ENCODE measurements at regions not wholly inside any gene's neighbourhood (a gene's known extent, or its start where the extent isn't known, plus 50 kb on each side); places are given as distances from the start of the nearest gene placed in this dataset.
A peak's percentile ranks its signal among the peaks of the same experiment; 100 is the strongest.

DNA sequence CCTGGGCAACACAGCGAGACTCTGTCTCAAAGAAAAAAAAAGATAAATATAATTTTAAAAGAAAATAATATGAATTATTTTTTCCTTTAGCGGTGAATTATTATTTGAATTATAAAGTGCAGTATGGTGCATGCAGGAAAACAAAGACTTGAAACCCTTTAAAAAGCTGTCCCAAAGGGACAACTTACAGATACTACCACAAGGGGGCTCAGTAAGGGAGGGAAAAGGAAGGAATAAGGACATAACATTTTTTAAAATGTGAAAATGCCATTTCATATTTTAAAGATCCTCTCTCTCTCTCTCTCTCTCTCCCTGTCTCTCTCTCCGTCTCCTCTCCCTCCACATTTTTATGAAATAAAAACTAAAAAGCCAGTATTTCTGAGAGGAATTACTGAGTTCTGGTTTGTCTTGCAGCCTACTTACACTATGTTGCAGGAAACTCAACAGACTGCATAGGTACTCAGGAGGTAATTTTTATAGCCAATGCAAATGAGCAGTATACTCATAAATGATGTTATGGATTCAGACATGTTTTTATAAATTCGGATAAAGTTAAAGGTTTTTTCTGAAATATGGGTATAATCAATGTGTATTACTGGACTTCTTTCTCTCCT is 455.0 kb upstream of the GJE1 start:
- peak; percentile 17 for DNase-seq (ENCODE audit: low spot score)

DNA sequence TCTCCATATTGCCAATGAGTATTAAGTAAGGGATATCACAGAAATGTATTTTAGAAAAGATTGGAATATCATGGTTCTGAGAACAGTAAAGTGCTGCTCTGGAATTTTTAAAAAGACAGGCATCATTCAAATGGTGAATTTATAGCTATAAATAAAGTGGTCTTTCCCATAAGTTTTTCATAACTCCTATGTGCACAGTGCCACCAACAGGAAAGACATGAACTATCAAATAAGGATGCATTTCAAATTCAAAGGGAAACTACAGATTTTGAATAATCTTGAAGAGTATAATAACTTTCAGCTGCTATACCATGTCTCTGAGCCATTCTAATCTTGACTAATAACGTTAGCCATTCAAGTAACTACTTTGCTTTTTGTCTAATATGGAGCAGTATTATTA is 456.8 kb upstream of the GJE1 start:
- no peak for DNase-seq (ENCODE audit: low spot score)

GRCh38 chr6:141669141-141669540 is 463.6 kb upstream of the GJE1 start:
- no peak for DNase-seq (ENCODE audit: low spot score)

DNA sequence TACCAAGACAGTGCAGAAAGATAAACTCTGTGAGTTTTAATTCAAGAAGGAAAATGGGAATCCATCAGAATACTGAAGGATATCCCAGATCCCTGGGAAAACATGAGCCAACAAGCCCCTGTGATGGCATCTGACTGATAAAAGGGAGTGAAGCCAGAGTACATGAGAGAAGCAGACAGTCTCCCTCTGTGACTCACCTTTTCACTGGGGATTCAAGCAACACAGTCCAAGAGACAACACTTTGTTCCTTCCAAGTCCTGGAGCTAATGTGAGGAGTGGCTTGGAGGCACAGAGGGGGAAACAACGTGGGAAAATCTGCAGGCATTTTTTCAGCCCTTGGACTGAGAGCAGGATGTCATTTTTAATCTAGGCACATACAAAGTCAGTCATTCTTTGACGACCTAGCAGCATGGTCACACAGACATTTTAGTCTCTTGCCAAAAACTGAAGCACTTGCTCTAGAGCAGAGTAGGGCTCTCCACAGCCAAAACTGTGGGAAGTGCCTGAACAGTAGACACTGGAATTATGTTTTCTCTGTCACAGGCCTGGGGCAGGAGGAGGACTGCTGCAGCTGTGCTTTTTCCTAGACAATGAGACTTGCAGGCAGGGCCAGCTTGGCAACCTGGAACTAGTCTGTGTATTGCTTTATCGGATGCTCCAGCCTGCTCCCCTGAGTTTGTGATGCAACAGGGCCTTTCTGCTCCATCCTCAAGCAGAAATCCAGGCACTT is 465.0 kb upstream of the GJE1 start:
- DNase-seq (ENCODE audit: low spot score), result no peak

DNA sequence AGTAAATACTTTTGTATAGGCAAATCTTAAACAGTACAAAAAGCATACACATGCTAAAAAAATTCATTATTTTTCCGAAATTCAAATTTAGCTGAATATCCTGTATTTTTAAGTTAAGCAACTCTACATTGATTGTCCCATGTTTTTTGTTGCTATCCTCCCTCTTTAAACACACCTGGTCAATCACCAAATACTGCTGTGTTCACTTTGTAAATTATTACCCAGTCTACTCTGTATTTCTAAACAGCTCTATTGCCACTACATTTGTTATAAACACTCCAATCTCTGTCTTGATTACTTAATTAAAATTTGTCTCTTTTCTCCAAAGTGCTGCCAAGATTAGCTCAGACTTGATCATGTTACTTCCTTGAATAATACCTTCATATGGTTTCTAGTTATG is 466.5 kb upstream of the GJE1 start:
- no peak for DNase-seq (ENCODE audit: low spot score)

DNA sequence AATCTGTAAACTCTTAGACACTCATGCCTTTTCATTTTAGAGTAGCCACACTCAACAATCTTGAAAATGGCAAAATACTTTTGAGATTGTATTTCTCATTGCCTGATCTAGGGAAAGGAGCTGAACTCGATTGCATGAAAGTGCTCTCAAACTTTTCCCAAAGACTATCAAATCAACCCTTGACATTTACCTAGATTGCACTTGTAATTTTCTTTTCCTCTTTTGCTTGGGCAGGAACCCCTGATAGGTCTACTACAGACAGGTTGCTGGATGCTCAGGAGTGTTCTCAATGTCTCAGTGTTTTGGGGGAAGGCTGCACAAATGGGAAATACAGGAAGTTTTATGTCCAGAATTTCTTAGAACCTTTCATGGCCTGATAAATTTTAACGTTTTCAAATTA is 468.0 kb upstream of the GJE1 start:
- no peak for DNase-seq (ENCODE audit: low spot score)

DNA sequence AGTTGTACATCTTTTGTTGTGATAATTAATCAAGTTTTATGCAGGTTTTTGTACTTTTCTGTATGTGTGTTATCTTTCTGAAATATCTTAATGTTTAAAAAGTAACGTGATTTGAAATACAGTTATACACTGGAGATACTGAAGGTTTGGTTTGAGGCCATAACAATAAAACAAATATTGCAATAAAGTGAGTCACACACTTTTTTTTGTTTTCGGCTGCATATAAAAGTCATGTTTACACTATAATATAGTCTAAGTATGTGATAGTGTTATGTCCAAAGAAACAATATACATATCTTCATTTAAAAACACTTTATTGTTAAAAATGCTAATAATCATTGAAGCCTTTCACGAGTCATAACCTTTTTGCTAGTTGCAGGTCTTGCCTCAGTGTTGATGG is 473.1 kb upstream of the GJE1 start:
- no peak for DNase-seq (ENCODE audit: low spot score)

DNA sequence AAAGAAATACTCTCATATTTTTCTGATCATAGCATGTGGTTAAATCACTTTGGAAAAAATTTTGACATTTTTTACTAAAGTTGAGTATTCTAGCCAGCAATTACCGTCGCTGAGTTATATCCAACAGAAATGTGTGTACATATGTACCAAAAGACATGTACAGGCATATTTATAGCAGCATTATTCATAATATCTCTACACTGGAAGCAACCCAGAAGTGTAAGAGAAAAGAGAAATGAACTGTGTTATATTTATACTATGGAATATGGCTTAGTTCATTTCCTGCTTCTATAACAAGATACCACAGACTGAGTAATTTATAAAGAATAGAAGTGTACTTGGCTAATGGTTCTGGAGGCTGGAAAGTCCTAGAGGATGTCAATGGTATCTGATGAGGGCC is 474.0 kb upstream of the GJE1 start:
- no peak for DNase-seq (ENCODE audit: low spot score)

DNA sequence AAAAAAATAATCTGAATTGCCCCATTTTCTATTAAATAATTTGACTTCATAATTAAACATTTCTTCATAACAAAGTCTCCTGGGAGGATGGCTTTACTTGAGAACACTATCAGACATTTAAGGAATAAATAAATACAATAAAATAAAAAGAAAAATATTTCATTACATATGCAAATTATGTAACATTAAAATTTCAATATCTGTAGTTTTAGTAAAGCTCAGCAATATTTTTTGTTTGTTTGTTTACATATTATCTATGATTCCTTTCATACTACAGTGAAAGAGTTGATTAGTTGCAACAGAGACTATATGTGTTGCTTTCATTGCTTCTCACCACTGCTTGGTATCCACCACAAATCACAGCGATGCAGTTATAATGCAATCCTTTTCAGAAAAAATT is 474.9 kb upstream of the GJE1 start:
- no peak for DNase-seq (ENCODE audit: low spot score)

GRCh38 chr6:141653590-141653989 is 479.1 kb upstream of the GJE1 start:
- DNase-seq (ENCODE audit: low spot score), result no peak

DNA sequence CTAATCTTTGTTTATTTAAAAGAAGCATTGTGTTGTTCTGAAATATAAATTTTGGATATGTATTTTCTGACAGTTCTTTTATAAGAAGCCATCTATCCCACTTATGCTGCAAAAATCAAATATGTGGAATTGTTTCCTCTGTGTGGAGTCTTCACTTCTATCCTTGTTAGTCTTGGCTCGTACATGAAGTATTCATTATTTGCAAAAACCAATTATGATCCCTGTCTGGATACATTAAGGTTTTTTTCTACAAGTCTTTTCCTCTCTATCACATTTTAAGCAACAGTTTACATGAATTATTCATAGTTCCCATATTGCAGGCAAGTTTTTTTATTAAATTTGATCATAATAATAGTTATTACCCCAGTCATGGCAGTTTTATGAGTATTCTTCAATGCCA is 490.8 kb upstream of the GJE1 start:
- no peak for DNase-seq (ENCODE audit: low spot score)

DNA sequence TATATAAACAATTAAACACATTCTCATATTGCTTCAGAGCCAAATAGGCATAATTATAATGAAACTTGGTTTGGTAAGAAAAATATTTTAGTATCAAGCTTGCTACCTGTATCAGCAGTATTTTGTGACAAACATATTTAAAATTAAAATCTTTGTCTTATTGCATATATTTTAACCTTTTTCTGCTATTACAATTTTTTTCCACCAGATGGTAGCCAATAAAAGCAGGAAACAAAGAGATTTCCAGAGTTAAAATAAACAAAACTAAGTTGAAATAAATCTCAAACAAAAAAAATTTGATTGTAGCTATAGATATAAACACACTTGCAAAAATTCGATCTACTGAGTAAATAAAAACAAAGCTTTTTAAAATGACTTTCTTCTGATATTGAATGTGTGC is 491.3 kb upstream of the GJE1 start:
- no peak for DNase-seq (ENCODE audit: low spot score)

- DNase-seq (ENCODE audit: low spot score), result no peak
Observed at GRCh38 chr6:141635621-141636020, 497.1 kb upstream of the GJE1 start.

GRCh38 chr6:141634269-141634668 is 498.5 kb upstream of the GJE1 start:
- DNase-seq (ENCODE audit: low spot score), result no peak

- DNase-seq (ENCODE audit: low spot score), result no peak
Observed at GRCh38 chr6:141624301-141624700, 508.4 kb upstream of the GJE1 start.

DNA sequence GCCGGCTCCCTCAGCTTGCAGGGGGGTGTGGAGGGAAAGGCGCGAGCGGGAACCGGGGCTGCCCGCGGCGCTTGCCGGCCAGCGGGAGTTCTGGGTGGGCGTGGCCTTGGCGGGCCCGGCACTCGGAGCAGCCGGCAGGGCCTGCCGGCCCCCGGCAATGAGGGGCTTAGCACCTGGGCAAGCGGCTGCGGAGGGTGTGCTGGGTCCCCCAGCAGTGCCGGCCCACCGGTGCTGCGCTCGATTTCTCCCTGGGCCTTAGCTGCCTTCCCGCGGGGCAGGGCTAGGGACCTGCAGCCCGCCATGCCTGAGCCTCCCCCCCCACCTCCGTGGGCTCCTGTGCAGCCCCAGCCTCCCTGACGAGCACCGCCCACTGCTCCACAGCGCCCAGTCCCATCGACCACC is 514.5 kb upstream of the GJE1 start:
- DNase-seq (ENCODE audit: low spot score), result no peak

DNA sequence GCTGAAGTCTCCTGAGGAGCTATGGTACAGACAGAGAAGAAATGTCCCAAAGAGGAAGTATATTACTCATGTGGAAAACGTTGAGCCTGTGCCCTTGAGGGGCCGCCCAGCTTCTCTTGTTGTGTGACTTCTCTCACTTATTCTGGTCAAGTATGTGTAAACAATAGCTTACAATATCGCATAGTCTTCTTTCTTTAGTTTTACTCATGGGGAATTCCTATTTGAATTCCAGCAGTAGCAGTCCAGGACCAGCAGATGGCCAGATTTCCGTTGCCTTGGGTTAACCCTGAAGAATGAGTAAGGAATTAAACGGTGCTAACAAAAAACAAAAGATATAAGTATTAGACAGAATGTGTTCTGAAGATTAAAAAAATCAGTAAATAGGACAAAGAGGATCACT is 522.0 kb upstream of the GJE1 start:
- no peak for DNase-seq (ENCODE audit: low spot score)

DNA sequence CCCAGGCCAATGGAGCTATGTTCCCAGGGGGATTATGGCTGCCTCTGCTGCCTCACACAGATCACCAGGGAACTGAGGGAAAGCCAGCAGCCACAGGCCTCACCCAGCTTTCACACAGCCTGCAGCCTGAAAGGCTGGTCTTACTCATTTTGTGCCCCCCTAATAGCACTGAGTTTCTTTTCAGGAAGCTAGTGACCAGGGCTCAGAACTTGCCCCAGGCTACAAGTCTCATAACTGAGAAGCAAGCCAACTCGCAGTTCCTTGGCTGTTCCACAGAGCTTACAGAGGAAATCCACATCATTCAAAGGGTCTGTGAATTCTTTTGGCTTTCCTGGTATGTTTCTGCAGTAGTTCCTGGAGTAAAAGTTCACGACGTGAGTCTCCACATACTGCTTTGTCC is 524.8 kb upstream of the GJE1 start:
- DNase-seq (ENCODE audit: low spot score), result no peak

DNA sequence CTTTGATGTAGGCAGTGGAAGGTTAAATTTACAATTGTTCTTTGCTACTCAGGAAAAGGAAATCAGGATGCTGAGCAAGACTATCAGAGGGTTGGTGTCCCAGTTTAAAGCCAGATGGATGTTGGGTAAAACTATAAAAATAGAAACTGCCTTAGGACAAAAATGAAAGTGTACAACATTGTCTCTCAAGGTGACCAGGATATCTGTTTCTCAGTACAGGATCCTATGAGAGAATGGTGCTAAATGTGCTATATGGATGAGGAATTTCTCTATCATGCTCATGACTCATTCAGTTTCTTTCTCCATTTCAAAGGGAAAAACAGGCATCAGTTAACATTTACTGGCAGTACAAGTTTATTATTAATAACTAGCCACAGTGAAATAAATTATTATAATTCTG is 534.2 kb upstream of the GJE1 start:
- no peak for DNase-seq (ENCODE audit: low spot score)

GRCh38 chr6:141594874-141595273 is 537.9 kb upstream of the GJE1 start:
- no peak for DNase-seq (ENCODE audit: low spot score)

GRCh38 chr6:141593311-141593710 is 539.4 kb upstream of the GJE1 start:
- DNase-seq (ENCODE audit: low spot score), result no peak

- DNase-seq (ENCODE audit: low spot score), result no peak
Observed at GRCh38 chr6:141587482-141588266, 545.1 kb upstream of the GJE1 start.

- no peak for DNase-seq (ENCODE audit: low spot score)
Observed at GRCh38 chr6:141580988-141581552, 551.7 kb upstream of the GJE1 start.

Data from D341Med (cell line).